Hematopoietic multipotent progenitor cell treated with erythropoietin and hydrocortisone succinate and interleukin-3 and kit ligand, for 8 days (in vitro differentiated cells): ENCODE measurements at regions not wholly inside any gene's neighbourhood (a gene's known extent, or its start where the extent isn't known, plus 50 kb on each side); places are given as distances from the start of the nearest gene placed in this dataset.
"Not testable (repeated sequence)": the region's sequence is repeated elsewhere in the genome, so short reads cannot be mapped to it uniquely, and the experiment has no call there.

Source experiments
- DNase-seq: peaks from one replicate; pipeline ENCODE4 v3.0.0-alpha.2; 2015

DNA sequence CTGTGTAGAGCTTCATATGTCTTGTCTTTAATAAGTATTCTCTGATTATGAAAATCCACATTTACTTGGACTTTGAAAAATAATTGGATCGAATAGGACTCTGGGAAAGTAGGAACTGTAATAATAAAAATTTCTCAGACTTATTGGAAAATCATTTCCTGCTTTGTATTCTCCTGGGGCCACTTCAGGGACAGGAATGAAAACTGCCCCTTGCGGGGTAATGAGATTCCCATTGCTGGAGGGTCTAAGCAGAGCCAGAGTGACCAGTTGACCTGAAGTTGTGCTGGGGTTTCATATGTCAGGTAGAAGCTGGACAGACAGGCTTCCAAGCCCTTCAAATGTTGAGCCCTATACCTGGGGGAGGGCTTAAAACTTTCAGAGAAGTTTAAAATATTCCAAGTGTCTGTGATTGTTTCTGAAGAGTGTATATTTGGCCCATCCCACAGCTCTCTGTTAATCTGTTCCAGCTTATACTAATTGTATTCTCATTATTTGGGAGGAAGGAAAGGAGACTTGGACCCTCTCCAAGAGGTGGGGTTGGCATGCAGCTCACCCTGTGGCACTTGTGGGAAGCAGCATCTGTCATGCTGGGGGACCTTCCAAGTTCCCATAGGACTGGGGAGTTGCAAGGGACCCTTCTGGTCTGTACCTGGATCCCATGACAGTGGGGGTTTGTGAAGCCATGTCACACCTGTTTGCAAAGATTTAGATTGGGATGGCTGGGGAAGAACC, 268.7 kb upstream of the ATP5MC3 start:
- no peak for DNase-seq

DNA sequence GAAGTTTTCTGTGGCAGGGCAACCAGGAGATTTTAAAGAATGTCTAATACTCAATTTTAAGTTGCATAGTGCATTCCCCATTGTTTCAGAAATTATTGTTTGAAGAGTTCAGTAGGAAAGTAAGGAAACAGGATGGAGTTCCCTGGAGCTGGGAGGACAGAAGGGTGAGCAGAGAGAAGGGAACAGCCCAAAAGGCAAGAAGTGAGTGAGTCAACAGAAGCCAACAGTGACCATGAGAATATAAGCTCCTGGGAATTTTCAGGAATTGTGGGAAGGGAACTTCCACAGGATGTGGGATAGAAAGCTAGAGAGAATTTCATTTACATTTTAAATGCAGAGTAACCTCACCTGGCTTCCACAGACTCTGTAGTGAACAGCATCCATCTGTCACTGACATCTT, 268.1 kb upstream of the ATP5MC3 start:
- DNase-seq, result no peak

DNA sequence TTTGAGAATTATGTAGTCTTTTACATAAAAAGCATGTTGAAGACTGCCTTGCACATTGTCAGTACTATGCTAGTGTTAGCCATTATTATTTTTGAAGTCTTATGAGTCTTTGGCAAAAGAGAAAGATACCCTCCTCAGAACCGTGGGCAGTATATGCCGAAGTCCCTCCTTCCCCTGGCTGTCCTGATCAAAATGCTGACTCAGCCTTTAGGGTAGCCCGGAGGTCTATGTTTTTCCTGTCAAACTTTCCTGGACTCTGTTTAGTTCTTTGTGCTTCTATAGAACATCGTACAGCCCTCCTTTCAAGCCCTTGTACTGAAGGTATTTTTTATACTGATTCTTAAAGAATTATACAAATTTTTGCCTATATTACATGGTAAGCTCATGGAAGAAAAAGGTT, 264.7 kb upstream of the ATP5MC3 start:
- no peak for DNase-seq

- no peak for DNase-seq
These were observed 263.8 kb upstream of the ATP5MC3 start for GRCh38 chr2:175445281-175445680.

- no peak for DNase-seq
These were observed 260.9 kb upstream of the ATP5MC3 start for GRCh38 chr2:175442441-175442840.

DNA sequence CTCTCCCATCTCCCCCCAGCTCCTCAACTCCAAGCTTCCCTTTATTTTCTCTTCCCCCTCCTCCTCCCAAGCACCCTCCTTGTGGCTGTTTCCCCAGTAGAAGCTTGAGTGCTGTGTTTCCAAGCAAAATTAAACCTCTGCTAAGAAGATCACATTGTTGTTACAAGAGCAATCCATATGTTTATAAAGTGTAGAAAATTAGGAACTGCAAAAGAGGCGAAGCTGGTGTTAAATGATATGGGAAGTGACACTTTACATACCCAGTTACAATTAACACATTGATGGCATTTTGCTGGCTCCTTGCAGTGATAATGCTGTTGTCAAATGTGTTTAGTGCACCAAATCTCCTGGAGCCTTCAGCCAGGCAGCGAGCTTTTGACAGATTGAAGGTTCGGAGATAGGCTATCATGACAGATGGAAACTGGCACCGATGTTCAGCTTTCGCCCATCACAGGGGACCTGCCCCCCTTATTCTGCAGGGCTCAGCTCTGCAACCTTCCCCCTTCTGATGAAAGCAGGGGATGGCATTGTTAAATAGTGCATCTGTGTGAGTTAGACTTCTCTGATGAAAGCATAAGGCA, 259.8 kb upstream of the ATP5MC3 start:
- no peak for DNase-seq

DNA sequence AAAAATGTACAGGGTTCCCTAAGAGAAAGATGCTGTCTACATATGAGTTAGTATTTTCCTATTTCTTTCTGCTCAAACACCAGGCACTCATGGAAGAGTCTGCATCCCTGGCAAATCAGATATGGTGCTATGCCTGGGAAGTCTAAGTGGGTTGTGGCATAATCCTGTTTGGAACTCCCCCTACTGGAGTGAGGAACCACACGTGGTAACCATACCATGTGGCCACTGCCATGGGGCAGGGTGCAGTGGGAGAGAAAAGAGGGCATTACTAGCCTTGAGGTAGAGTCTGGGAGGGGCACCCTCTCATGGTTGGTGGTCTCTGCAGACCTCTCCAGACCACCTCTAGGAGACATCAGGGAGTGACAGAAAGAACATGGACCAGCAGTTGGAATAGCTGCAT, 257.9 kb upstream of the ATP5MC3 start:
- no peak for DNase-seq

DNA sequence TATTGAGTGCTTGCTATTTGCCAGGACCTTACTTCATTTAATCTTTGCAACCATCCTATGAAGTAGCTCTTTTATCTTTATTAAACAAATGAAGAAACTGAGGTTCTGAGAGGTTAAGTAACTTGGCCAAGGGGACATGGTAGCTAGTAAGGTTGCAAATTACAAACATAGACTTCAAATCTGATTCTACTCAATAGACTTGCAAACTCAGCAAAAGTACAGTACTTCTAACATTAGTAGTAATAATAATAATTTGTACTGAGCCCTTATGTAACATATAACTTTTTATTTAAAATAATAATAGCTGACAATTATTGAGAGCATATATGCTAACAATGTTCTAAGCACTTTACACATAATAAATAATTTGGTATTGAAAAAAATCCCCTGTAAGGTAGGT, 255.7 kb upstream of the ATP5MC3 start:
- DNase-seq, result no peak

DNA sequence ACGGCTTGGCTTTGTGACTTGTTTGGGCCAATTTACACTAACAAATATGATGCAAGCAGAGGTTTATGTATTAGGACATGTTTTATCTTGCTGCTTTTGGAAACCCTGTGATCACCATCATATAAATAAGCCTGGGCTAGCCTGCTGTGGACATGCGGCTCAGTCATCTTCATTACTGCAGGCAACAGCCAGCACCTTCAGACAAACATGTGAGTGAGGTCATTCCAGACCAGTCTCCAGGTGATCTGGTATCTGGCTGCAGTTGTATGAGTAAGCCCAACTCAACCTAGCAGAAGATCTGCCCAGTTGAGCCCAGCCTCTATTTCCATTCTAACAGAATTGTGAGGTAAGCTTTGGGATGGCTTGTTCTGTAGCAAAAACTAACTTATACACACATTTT, 254.6 kb upstream of the ATP5MC3 start:
- no peak for DNase-seq

DNA sequence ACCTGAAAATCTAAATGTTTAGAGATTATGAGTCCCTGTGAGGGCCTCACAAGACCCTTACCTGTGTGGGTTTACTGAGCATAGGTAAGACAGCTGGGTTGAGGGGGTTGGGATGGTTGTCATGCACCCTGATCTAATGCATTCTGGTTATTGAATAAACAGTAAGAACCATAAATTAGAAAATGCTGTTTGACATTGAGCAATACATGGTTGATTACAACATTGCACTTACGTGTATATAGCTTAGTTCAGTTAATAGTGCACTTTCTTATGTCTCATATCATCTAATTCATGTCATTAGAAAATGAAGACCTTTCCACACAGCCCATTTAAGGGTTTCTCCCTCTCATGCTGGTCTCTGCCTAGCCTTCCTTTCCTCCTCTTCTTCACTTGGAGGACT, 253.5 kb upstream of the ATP5MC3 start:
- no peak for DNase-seq

- DNase-seq, result no peak
These were observed 251.3 kb upstream of the ATP5MC3 start for GRCh38 chr2:175432793-175433192.

- no peak for DNase-seq
These were observed 250.5 kb upstream of the ATP5MC3 start for GRCh38 chr2:175432021-175432420.

DNA sequence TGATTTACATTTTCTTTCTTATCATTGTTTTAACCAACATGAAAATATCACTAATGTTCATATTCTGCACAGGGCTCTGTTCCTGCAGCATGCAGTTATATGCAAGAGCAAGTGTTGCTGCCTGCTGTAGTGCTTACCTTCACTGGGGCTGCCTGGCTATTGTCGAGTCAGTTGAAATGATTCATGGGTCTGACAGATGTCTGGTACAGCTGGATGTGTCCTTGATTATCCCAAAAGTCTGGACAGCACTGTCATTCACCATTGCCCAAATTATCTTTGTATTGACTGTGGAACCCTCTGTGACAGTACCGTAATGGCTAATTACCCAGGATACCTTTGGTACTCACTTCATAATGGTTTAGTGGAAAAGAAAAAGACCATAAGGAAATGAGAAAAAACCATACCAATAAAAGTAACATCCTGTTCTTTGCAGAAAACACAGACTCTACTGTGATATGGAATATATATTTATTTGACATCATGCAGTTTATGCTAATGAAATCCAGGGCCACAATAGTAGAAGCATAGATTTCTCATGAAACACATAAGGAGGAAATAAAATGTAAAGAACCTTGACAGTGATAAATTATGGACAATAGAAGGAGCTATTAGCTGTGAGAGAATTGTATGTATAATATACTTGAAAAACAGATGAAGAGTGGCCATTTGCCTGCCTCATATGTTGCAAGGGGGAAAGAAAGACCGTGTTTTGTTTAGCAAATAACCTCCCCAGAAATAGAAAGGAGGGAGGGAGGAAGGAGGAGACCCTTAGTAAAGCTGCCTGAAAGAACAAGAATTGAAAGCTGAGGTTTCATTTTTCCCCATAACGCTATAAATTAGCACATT, 249.8 kb upstream of the ATP5MC3 start:
- no peak for DNase-seq

- no peak for DNase-seq
These were observed 248.7 kb upstream of the ATP5MC3 start for GRCh38 chr2:175430236-175430635.

DNA sequence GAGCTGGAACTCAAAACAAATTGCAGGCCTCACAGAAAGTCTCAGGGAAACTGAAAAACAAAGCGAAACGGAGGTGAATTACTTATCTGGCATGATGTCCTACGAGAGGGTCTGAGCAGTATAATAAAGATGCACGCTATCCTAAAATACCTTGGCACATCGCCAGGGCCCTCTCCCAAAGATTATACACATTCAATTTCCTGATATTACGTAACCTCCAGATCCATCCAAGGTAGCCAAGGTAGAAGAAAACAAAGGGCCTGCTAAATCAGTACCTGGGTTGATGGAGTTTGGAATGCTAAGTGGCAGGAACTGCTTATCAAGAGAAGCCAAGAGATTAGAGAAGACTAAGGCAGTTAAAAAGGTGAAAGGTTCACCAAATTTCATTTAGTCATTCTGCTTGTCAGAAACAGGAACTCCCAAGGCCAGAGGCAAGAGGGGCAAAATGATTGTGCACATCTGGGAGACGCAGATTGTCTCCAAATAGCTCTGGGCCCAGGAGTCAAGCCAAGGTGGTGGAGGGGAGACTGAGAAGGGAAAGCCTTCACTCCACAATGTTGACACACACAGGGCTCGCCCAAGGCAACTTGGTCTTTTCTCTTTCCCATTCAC, 236.8 kb upstream of the ATP5MC3 start:
- no peak for DNase-seq

DNA sequence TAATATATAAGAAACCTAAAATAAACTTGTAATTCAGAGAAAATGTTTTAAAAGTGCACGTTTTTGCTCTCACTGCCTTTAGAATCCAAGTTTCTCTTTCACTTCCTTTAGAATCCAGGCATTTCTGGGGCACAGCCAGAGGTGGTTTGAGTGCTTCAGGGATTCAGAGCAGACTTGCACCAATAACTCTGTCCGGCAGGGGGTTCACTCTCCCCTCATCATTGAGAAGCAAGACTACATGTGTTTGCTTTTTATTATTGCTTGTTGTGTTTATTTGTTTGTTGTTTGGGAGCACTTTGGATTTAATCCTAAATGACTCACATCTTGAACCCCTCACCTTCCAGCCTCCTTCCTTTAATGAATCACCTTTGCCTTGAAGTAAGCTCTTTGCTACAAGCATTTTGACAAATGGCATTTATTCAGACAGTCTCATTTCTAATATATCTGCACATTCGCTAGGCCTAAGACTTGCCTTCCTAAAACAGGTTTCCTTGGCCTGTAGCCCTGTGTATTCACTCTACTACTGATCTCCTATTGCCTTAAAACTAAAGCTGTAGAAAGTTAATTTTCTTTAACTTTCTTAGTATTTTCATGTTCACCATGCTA, 233.5 kb upstream of the ATP5MC3 start:
- peak; percentile 17 for DNase-seq

DNA sequence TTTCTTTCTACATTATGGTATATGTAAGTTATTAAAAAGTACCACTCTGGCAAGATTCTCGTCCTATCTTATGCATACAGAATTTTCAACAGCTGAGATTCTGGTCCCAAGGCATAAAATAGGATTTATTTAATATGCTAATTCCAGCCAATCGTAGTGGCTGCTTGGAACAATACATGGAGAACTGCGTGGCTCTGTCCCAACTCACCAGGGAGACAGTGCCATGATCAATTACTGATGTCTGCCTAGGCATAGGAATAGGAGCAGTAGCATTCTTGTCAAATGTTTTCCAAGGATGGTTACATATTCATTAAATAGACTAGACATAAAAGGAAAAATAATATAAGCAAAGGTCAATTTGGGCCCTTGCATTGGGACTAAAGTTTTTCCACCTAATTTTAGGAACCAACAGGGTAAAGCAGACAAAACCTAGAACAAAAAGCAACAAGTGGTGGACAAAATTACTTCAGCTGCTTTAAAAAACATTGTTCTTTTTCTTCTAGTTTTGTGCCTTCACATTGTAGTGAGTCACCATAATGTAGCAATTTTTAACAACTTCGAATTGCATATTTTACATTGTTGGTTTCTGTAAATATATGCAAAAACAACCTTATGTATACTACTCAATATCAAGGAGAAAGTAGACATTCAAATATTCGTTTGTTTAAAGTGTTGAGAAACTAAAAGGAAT, 232.8 kb upstream of the ATP5MC3 start:
- DNase-seq, result no peak

DNA sequence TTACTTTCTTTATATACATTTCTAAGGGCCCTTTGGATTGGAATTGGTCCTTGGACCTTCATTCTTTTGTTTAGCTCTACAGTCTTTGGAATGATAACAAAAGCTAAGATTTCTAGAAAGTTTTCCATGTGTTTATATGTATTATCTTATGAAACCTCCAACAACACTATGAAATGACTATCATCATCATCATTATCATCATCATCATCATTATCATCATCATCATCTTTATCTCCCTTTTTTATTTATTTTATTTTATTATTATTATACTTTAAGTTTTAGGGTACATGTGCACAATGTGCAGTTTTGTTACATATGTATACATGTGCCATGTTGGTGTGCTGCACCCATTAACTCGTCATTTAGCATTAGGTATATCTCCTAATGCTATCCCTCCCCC, 229.4 kb upstream of the ATP5MC3 start:
- DNase-seq, result not testable (repeated sequence)

- DNase-seq, result no peak
These were observed 223.3 kb upstream of the ATP5MC3 start for GRCh38 chr2:175404839-175405238.

DNA sequence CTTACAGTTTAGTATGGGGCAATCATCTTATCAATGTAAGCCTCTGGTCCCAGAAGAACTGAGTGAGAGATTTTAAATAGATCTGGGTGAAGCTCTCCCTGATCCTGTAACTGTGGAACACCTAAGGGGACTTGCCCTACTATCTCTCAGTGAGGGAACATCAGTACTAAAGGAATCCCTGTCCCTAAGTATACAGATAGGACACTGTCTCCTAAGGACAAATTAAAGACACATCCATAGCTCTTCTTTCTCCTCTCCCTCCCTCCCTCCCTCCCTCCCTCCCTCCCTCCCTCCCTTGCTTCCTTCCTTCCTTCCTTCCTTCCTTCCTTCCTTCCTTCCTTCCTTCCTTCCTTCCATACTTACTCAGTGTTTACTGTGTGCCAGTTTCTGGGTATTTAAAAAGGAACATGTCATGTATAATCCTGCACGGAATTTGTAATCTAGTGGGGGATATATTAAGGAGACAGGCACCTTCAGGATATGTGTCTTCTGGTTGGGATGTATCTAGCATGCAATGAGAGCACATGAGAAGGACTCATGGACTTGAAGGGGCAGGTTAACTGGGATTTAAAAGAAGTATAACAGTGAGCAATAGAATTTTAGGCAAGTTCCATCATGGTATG, 222.2 kb upstream of the ATP5MC3 start:
- DNase-seq, result no peak

- DNase-seq, result no peak
These were observed 221.1 kb upstream of the ATP5MC3 start for GRCh38 chr2:175402571-175402970.

GRCh38 chr2:175401956-175402469, 220.5 kb upstream of the ATP5MC3 start:
- no peak for DNase-seq
